Breast epithelium (tissue), 4 donors: ENCODE measurements at regions not wholly inside any gene's neighbourhood (a gene's known extent, or its start where the extent isn't known, plus 50 kb on each side); places are given as distances from the start of the nearest gene placed in this dataset.

Experiments
- DNase-seq, 2 donors: peaks; one replicate each; pipeline ENCODE4 v3.0.0-alpha.2; 2019; ENCODE audit warnings: low spot score in 2 of 2
- H3K27ac ChIP-seq, 2 donors: fragments of 200-600 bp; sonication (generic) in 1 of 2; one replicate each; pipeline ENCODE4 v1.5.1; 2016 to 2019; ENCODE audit warnings: mild to moderate bottlenecking in 1 of 2
- H3K27me3 ChIP-seq, 2 donors: fragments of 200-600 bp; sonication (generic) in 1 of 2; one replicate each; pipeline versions ENCODE4 v1.5.1 to v1.6.0; 2017 to 2019; ENCODE audit warnings: control low read depth in 1 of 2, mild to moderate bottlenecking in 1 of 2
- H3K36me3 ChIP-seq: fragments of 200-600 bp; one replicate; pipeline ENCODE4 v1.5.1; 2019
- H3K4me1 ChIP-seq, 2 donors: fragments of 200-600 bp; sonication (generic); one replicate each; pipeline ENCODE4 v1.5.1; 2016 to 2019; ENCODE audit warnings: control low read depth in 1 of 2
- H3K4me3 ChIP-seq, 3 donors: fragments of 200-600 bp; sonication (generic); 1 replicate in 2 of 3; 2 replicates in 1 of 3; pipeline ENCODE4 v1.5.1; 2016 to 2019; ENCODE audit warnings: mild to moderate bottlenecking in 3 of 3, moderate library complexity in 2 of 3
- H3K9me3 ChIP-seq, 2 donors: fragments of 200-600 bp; sonication (generic) in 1 of 2; one replicate each; pipeline ENCODE4 v1.5.1; 2016 to 2019; ENCODE audit warnings: control low read depth in 1 of 2
- POLR2A ChIP-seq: fragments of 450-650 bp; IDR thresholded peaks from one replicate; pipeline ENCODE4 v1.6.1; 2016; ENCODE audit warnings: antibody characterized with exemption, mild to moderate bottlenecking, moderate library complexity
- POLR2AphosphoS5 ChIP-seq, 3 donors: sonication (generic); formaldehyde crosslinking; IDR thresholded peaks; one replicate each; pipeline ENCODE4 v1.6.1; 2017; ENCODE audit warnings: antibody characterized with exemption in 3 of 3
- intact Hi-C: fragments of 100-400 bp; cut with DNase I; formaldehyde crosslinking; loops from one replicate; pipeline ENCODE4 v1.15.1; 2023; ENCODE audit warnings: low total_unique reads
- TF ChIP-seq, protein P1 (sequence below), 3 donors: fragments of 450-650 bp; IDR thresholded peaks; one replicate each; pipeline ENCODE4 v1.5.1; 2016 to 2017; ENCODE audit warnings: antibody characterized with exemption in 3 of 3, mild to moderate bottlenecking in 3 of 3, moderate library complexity in 3 of 3

DNA sequence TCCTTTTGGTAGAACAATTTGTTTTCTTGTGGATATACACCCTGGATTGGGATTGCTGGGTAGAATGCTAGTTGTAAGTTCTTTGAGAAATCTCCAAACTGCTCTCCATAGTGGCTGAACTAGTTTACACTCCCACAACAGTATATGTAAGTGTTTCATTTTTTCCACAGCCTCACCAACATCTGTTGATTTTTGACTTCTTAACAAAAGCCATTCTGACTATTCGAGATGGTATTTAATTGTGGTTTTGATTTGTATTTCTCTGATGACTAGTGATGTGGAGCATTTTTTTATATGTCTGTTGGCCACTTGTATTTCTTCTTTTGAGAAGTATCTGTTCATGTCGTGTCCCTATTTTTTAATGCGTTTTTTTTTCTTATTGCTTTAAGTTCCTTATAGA, 444.1 kb downstream of the CBLN4 start:
- Histone ChIP-seq H3K27me3 (no peaks in the 10 kb centered on the region), H3K36me3 (no peaks in the 10 kb centered on the region), H3K4me1 (no peaks in the 10 kb centered on the region), H3K27ac (no peak overlapping the region), H3K4me3 (no peak overlapping the region), H3K9me3 (peaks cover 0 to 8% of the 10 kb centered on the region in 2 donors)
- TF ChIP-seq, protein P1, sequence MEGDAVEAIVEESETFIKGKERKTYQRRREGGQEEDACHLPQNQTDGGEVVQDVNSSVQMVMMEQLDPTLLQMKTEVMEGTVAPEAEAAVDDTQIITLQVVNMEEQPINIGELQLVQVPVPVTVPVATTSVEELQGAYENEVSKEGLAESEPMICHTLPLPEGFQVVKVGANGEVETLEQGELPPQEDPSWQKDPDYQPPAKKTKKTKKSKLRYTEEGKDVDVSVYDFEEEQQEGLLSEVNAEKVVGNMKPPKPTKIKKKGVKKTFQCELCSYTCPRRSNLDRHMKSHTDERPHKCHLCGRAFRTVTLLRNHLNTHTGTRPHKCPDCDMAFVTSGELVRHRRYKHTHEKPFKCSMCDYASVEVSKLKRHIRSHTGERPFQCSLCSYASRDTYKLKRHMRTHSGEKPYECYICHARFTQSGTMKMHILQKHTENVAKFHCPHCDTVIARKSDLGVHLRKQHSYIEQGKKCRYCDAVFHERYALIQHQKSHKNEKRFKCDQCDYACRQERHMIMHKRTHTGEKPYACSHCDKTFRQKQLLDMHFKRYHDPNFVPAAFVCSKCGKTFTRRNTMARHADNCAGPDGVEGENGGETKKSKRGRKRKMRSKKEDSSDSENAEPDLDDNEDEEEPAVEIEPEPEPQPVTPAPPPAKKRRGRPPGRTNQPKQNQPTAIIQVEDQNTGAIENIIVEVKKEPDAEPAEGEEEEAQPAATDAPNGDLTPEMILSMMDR (IDR thresholded peaks at IDR 0.05) = no peak
- TF ChIP-seq POLR2AphosphoS5 (IDR thresholded peaks at IDR 0.05) (no peak), POLR2A (no peak)
- no peak for DNase-seq
- intact Hi-C loops = no loop called here

DNA sequence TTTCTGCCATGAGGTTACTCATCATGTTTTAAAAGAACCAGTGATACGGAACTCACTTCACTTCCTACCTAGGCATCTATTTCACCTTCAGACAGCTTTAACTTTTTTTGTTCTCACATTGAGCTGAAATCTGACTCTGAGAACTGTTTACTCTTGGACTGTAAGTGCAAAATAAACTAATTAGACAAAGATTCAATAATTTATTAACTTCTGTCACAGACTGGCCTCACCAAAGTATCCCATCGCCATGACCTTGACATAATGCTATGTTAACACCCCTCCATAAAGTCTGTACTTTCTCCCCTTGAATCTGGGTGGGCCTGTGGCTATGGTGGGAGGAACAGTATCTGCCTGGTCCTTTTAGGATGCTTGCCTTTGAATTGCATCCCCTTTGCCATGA, 448.1 kb downstream of the CBLN4 start:
- H3K4me3 ChIP-seq = no peak overlapping the region
- peaks cover 0 to 7% of the 10 kb centered on the region in 2 donors for H3K9me3 ChIP-seq
- no peaks in the 10 kb centered on the region for H3K36me3 ChIP-seq
- no peak for DNase-seq
- TF ChIP-seq, protein P1 (IDR thresholded peaks at IDR 0.05) = no peak
- TF ChIP-seq POLR2AphosphoS5 (IDR thresholded peaks at IDR 0.05) (no peak), POLR2A (no peak)
- H3K27me3 ChIP-seq = no peaks in the 10 kb centered on the region
- intact Hi-C loops = no loop called here
- H3K27ac ChIP-seq = no peak overlapping the region
- no peaks in the 10 kb centered on the region for H3K4me1 ChIP-seq

DNA sequence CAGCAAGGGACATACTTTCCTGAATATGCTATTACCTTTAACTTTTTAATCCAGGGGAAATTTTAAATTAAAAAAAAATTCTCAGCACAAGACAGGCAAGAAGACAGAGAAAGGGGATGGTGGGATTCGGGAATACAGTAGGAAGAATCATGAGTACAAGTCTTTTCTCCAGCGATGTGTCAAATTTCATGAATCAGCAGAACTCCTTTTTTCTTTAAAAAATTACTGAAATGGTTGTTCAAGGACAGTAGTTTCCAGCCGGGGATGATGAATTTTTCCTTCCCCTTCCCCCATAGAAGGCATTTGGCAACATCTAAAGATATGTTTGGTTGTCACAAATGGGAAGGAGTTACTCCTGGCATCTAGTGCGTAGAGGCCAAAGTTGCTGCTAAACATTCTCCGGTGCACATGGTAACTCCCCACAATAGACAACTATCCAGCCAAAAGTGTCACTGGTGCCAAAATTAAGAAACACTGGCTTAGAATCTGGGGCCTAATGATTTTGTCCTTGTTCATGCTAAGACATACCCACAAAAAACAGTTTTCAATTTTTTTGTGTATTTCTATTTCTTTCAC, 450.2 kb downstream of the CBLN4 start:
- H3K36me3 ChIP-seq = no peaks in the 10 kb centered on the region
- intact Hi-C loops = loop anchor here (2.0 kb wide), 1 partner anchor 42 kb away; no protein-coding TSS in a partner anchor

DNA sequence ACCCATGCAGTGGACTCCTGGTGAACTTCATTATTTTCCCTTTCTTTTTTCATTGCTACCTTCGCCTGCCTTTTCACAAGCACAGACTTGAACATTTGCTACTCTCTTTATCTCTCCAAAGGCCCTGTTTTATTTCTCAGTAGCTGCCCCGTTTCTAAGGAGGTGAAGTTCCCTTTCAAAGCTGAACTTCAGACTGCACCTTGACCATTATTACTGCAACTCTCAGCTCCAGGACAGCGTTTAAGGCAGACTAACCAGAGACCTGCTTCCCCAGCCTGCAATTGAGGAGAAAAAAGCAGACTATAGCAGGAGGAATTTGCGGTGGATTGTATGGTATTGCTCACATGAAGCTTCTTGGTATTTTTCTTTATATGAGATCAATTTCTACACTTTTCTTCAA, 460.7 kb downstream of the CBLN4 start:
- intact Hi-C loops = no loop called here
- Histone ChIP-seq H3K27ac (no peak overlapping the region), H3K4me3 (no peak overlapping the region), H3K4me1 (no peaks in the 10 kb centered on the region), H3K36me3 (no peaks in the 10 kb centered on the region), H3K27me3 (no peaks in the 10 kb centered on the region), H3K9me3 (no peaks in the 10 kb centered on the region)
- no peak for DNase-seq
- TF ChIP-seq, protein P1 (IDR thresholded peaks at IDR 0.05) = no peak
- TF ChIP-seq POLR2AphosphoS5 (IDR thresholded peaks at IDR 0.05) (no peak), POLR2A (no peak)

More for the DNA sequence above, 450.2 kb downstream of the CBLN4 start:
- DNase-seq = no peak
- TF ChIP-seq POLR2A (no peak), POLR2AphosphoS5 (IDR thresholded peaks at IDR 0.05) (no peak)
- TF ChIP-seq, protein P1 (IDR thresholded peaks at IDR 0.05) = no peak
- H3K27me3 ChIP-seq = no peaks in the 10 kb centered on the region
- H3K4me3 ChIP-seq = no peak overlapping the region
- no peak overlapping the region for H3K27ac ChIP-seq
- H3K9me3 ChIP-seq = no peaks in the 10 kb centered on the region
- no peaks in the 10 kb centered on the region for H3K4me1 ChIP-seq

DNA sequence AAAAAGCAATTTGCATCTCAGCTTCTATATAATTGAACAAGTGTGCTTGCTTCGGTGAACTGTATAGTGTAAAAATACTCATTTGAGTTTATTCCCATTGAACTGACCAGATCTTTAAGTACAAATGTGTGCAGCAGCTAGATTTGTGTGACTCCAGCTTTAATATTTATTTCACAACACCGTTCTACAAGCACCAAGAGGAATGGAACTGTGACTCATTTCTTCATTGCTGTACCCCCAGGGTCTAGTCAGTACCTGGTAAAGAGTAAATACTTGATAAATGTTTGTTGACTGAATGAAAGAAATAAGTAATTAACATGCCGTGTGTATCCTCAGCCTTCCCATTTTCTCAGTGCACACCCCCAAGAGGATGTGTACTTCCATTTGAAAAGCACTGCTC, 464.8 kb downstream of the CBLN4 start:
- Histone ChIP-seq H3K4me3 (no peak overlapping the region), H3K9me3 (no peaks in the 10 kb centered on the region), H3K27me3 (no peaks in the 10 kb centered on the region), H3K4me1 (no peaks in the 10 kb centered on the region), H3K36me3 (no peaks in the 10 kb centered on the region), H3K27ac (no peak overlapping the region)
- intact Hi-C loops = no loop called here
- TF ChIP-seq POLR2AphosphoS5 (IDR thresholded peaks at IDR 0.05) (no peak), POLR2A (no peak)
- TF ChIP-seq, protein P1 (IDR thresholded peaks at IDR 0.05) = no peak
- no peak for DNase-seq
